Activated CD4-positive, alpha-beta T cell treated with anti-CD3 and anti-CD28 coated beads, Interleukin-2, Interleukin-4, amounts not matched to agents 100 ng/mL and 50 ng/mL, durations not matched to agents 16 hours and 8 hours (primary cell): ENCODE measurements at regions not wholly inside any gene's neighbourhood (a gene's known extent, or its start where the extent isn't known, plus 50 kb on each side); places are given as distances from the start of the nearest gene placed in this dataset.

Experiments used
- DNase-seq: peaks from one replicate; pipeline ENCODE4 v3.0.0-alpha.2; 2020; ENCODE audit warnings: low spot score

GRCh38 chr2:234635284-234635683 is 138.4 kb upstream of the ARL4C start:
- DNase-seq, result no peak

GRCh38 chr2:234633581-234634230 is 136.8 kb upstream of the ARL4C start:
- DNase-seq, result no peak

GRCh38 chr2:234632527-234633391 is 135.9 kb upstream of the ARL4C start:
- no peak for DNase-seq

- no peak for DNase-seq
Observed at GRCh38 chr2:234631646-234632514, 135.0 kb upstream of the ARL4C start.

GRCh38 chr2:234630801-234631261 is 133.9 kb upstream of the ARL4C start:
- no peak for DNase-seq

- no peak for DNase-seq
Observed at GRCh38 chr2:234629596-234629995, 132.7 kb upstream of the ARL4C start.

GRCh38 chr2:234628953-234629352 is 132.1 kb upstream of the ARL4C start:
- no peak for DNase-seq

- DNase-seq, result no peak
Observed at GRCh38 chr2:234627308-234627707, 130.4 kb upstream of the ARL4C start.

GRCh38 chr2:234626566-234627130 is 129.8 kb upstream of the ARL4C start:
- DNase-seq, result no peak

- no peak for DNase-seq
Observed at GRCh38 chr2:234625626-234626250, 128.9 kb upstream of the ARL4C start.

GRCh38 chr2:234623521-234623991 is 126.7 kb upstream of the ARL4C start:
- DNase-seq, result no peak

GRCh38 chr2:234621120-234621519 is 124.2 kb upstream of the ARL4C start:
- no peak for DNase-seq

GRCh38 chr2:234620018-234620417 is 123.1 kb upstream of the ARL4C start:
- DNase-seq, result no peak

GRCh38 chr2:234615643-234616356 is 118.9 kb upstream of the ARL4C start:
- no peak for DNase-seq

- DNase-seq, result peak; percentile 8
Observed at GRCh38 chr2:234611209-234611608, 114.3 kb upstream of the ARL4C start.

- DNase-seq, result no peak
Observed at GRCh38 chr2:234608946-234609345, 112.1 kb upstream of the ARL4C start.

GRCh38 chr2:234607691-234608090 is 110.8 kb upstream of the ARL4C start:
- no peak for DNase-seq

- no peak for DNase-seq
Observed at GRCh38 chr2:234606896-234607295, 110.0 kb upstream of the ARL4C start.

GRCh38 chr2:234603619-234604018 is 106.7 kb upstream of the ARL4C start:
- DNase-seq, result no peak

GRCh38 chr2:234601213-234601612 is 104.3 kb upstream of the ARL4C start:
- DNase-seq, result no peak

- no peak for DNase-seq
Observed at GRCh38 chr2:234597576-234597861, 100.6 kb upstream of the ARL4C start.
